ENCODE measurements at regions not wholly inside any gene's neighbourhood (a gene's known extent, or its start where the extent isn't known, plus 50 kb on each side); places are given as distances from the start of the nearest gene placed in this dataset.

- TF ChIP-seq, protein P1, sequence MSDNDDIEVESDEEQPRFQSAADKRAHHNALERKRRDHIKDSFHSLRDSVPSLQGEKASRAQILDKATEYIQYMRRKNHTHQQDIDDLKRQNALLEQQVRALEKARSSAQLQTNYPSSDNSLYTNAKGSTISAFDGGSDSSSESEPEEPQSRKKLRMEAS (IDR thresholded peaks at IDR 0.05; ENCODE audit: low read depth, low read length) = no peak
- no peak for TF ChIP-seq POLR2A (IDR thresholded peaks at IDR 0.05; ENCODE audit: extremely low read depth, insufficient read length)
Observed at GRCh38 chr4:74656596-74656995, 137.7 kb downstream of the BTC start.
